Right ventricle myocardium inferior (tissue), 1 donor: ENCODE measurements at regions not wholly inside any gene's neighbourhood (a gene's known extent, or its start where the extent isn't known, plus 50 kb on each side); places are given as distances from the start of the nearest gene placed in this dataset.
"Not testable (repeated sequence)": the region's sequence is repeated elsewhere in the genome, so short reads cannot be mapped to it uniquely, and the experiment has no call there.

Experiments used
- ATAC-seq: fragments of 200-7000 bp; cut with Tn5 transposase; one replicate; pipeline ENCODE4 v1.9.1; 2020; ENCODE audit warnings: mild to moderate bottlenecking, moderate library complexity
- DNase-seq: peaks from one replicate; pipeline ENCODE4 v3.0.0; 2021; ENCODE audit errors: missing footprints
- intact Hi-C: fragments of 100-400 bp; cut with DNase I; formaldehyde crosslinking; loops from one replicate; pipeline ENCODE4 v1.11.0; 2022
- donor health status: DM: no; HTN: yes; CAD: no; lungs with severe emphysema.

GRCh38 chrX:34299451-34299967, 167.4 kb upstream of the FAM47A start:
- no peak for ATAC-seq
- no peak for DNase-seq

GRCh38 chrX:34294665-34295064, 162.6 kb upstream of the FAM47A start:
- intact Hi-C loops, result no loop called here
- ATAC-seq (no peak), DNase-seq (no peak)

More at GRCh38 chrX:34299451-34299967, 167.4 kb upstream of the FAM47A start:
- intact Hi-C loops, result no loop called here

- intact Hi-C loops, result no loop called here
- ATAC-seq (no peak), DNase-seq (no peak)
Measured at GRCh38 chrX:34288782-34289181, 156.7 kb upstream of the FAM47A start.

- intact Hi-C loops, result no loop called here
- DNase-seq (no peak), ATAC-seq (no peak)
Measured at GRCh38 chrX:34279866-34280560, 147.9 kb upstream of the FAM47A start.

GRCh38 chrX:34275699-34276098, 143.6 kb upstream of the FAM47A start:
- DNase-seq, result no peak
- intact Hi-C loops, result no loop called here

GRCh38 chrX:34270434-34270833, 138.3 kb upstream of the FAM47A start:
- DNase-seq, result no peak
- no peak for ATAC-seq
- intact Hi-C loops, result no loop called here

More at GRCh38 chrX:34275699-34276098, 143.6 kb upstream of the FAM47A start:
- no peak for ATAC-seq

- ATAC-seq (no peak), DNase-seq (no peak)
- intact Hi-C loops, result no loop called here
Measured at GRCh38 chrX:34238896-34239295, 106.8 kb upstream of the FAM47A start.

GRCh38 chrX:34230156-34230555, 98.0 kb upstream of the FAM47A start:
- ATAC-seq, intact Hi-C loops, DNase-seq: not testable (repeated sequence)

- DNase-seq, result no peak
- ATAC-seq, result no peak
- intact Hi-C loops, result no loop called here
Measured at GRCh38 chrX:34227804-34228203, 95.7 kb upstream of the FAM47A start.

GRCh38 chrX:34223574-34223973, 91.5 kb upstream of the FAM47A start:
- ATAC-seq (no peak), DNase-seq (no peak)
- intact Hi-C loops, result no loop called here

GRCh38 chrX:34218063-34218462, 85.9 kb upstream of the FAM47A start:
- DNase-seq, result no peak
- ATAC-seq, result no peak
- intact Hi-C loops, result no loop called here

- ATAC-seq (no peak), DNase-seq (no peak)
- intact Hi-C loops, result no loop called here
Measured at GRCh38 chrX:34197946-34198345, 65.8 kb upstream of the FAM47A start.
